ENCODE measurements at regions not wholly inside any gene's neighbourhood (a gene's known extent, or its start where the extent isn't known, plus 50 kb on each side); places are given as distances from the start of the nearest gene placed in this dataset.
"Not testable (repeated sequence)": the region's sequence is repeated elsewhere in the genome, so short reads cannot be mapped to it uniquely, and the experiment has no call there.

GRCh38 chr13:24931450-24932251 lies 164.3 kb upstream of the PABPC3 start:
- DNase-seq, result no peak

DNA sequence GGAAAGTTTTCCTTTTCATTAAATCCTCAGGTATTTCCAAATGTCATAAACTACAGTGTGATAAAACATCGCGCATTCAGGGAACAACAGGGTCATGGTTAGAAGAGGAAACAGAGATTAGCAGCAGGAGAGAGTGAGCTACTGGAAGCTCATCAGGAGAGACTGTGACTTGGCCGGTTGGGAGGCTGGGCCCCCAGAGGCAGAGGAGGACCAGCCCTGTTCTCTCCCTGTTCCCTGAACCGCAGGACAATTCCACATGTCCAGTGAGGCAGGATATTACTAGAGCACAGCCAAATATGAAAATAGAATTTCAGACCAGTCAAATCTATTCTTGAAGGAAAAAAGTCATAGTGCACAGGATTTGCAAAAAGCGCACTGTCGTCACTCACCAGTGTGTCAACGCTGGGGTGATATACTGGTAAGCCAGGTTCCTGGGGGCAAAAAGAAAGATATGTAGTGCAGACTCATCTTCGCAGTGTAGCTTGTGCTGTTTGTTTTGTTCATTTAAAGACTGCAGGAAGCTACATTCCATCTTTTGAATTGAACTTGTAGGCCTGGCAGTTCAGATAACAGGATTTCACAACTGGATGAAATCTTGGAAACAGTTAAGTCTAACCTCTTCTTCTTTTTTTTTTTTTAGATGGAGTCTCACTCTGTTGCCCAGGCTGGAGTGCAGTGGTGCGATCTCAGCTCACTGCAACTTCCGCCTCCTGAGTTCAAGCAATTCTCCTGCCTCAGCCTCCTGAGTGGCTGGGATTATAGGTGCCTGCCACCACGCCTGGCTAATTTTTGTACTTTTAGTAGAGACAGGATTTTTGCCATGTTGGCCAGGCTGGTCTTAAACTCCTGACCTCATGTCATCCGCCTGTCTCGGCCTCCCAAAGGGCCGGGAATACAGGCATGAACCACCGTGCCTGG lies 162.6 kb upstream of the PABPC3 start:
- not testable (repeated sequence) for DNase-seq

DNA sequence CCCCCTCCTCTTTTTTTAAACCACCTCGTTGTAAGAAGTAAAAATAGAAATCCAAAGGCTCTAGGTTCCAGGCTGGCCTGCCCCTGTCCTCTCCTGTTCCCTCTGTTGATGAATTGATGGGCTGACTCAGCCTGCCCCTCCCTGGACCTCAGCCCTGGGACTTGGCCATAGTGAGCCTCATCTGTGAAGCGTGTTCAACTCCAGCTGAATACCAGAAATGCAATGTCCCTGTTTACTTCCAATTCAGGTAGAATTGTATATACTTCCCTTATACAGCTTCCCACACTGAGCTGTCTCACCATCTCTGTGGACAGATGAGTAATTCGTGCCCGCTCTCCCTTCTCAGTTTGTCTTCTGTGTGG lies 161.9 kb upstream of the PABPC3 start:
- not testable (repeated sequence) for DNase-seq

GRCh38 chr13:24938966-24939365 lies 157.0 kb upstream of the PABPC3 start:
- DNase-seq, result no peak

DNA sequence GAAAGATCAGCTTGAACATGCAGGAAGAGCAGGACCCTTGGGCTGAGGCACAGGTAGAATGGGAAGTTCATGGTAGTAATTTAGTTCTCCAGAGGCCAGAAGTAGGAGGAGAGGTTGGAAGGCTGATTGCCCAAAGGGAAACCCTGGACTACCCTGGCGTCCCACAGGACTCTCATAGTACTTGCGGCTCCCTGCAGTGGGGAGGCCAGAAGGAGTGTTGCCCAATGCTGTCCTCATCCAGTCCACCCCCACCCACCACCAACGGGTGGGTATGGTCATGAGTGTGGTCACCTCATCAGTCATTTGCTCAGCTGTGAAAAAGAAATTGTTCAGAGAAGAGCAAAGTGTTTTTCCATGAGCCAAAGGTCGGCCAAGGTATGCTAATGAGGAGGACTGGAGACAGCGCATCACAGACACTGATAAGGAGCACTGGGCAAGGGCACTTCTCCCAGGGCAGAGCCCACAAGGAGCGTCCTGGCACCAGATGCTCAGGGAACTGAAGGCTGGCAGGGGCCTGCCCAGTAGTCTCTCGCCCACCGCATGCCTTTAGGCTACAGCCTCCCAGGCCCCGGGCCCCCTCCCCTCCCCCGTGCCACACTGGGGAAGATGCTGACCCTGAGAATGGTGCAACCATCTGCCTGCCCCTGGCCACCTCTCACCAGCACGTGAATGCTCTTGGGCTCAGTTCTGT lies 154.8 kb upstream of the PABPC3 start:
- not testable (repeated sequence) for DNase-seq

- DNase-seq, result no peak
Observed at GRCh38 chr13:24943136-24943535, 152.8 kb upstream of the PABPC3 start.

GRCh38 chr13:24944073-24944472 lies 151.9 kb upstream of the PABPC3 start:
- DNase-seq, result not testable (repeated sequence)

DNA sequence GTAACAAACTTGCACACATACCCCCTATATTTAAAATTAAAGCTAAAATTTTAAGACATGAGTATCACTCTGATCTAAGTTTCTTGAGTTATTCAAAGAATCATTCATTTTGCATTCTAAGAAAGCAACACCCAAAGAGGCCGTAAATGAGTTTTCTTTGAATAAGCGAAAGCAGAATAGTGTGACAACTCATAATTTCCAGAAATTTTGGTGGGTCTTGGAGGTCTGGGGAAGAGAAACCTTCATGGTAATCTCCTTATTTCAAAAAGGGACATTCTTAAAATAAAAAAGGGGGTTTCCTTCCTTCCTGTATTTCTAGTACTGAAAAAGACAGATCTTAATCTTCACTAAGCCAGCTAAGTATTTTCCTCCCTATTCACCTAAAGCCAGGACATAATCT lies 147.0 kb upstream of the PABPC3 start:
- not testable (repeated sequence) for DNase-seq

DNA sequence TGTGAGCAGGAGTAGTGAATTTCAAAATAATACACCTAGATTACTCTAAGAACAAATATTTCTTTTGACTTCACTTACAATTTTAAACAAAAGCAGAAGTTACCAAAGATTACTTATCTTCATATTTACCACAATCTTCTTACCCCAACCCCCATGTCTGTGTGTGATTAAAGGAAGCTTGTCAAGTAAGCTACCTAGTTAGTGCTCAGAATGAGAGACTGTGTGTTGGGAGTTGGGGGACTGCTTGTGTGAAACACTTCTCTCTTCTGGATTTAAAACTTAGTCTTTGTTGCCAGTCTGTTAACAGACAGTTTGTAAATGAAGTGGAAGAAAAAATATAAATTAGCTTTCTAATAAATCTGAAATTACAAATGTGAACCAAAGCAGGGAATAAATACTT lies 145.3 kb upstream of the PABPC3 start:
- not testable (repeated sequence) for DNase-seq

DNA sequence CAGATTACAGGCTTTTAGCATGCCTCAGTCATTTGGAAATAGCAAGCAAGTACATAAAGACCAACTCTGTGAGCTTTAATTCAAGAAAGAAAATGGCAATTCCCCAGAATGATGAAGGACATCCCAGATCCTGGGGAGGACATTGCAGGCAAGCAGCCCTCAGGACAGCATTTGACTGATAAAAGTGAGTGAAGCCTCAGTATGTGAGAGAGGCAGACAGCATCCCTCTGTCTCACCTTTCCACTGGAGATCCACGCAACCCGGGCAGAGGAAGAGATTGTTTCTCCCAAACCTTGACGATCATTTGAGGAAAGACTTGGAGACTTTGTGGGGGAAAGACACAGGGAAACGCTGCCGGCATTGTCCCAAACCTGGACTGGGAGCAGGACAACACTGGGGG lies 128.0 kb upstream of the PABPC3 start:
- DNase-seq, result not testable (repeated sequence)

DNA sequence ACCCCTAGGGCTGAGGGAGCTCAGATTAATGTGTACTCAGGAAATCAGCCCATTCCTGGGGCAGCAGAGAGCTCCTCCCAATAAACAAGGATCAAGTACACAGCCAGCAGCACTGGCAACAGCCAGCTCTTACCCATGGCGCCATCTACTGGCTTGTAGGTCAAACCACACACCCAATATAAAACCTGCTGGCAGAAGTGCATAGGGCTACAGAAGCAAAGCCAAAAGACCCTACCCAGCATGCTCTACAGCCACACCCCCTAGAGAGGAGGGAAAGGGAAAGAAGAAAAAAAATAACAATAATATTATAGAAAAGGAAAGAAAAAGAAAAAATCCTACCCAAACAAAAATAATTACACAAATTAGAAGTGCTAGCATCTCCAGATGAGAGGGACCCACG lies 127.5 kb upstream of the PABPC3 start:
- DNase-seq, result not testable (repeated sequence)

DNA sequence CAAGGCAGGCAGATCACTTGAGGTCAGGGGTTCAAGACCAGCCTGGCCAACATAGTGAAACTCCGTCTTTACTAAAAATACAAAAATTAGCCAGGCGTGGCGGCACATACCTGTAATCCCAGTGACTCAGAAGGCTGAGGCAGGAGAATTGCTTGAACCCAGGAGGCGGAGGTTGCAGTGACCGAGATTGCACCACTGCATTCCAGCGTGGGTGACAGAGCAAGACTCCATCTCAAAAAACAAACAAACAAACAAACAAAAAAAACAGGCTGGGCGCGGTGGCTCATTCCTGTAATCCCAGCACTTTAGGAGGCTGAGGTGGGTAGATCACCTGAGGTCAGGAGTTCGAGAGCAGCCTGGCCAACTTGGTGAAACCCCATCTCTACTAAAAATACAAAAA lies 122.8 kb upstream of the PABPC3 start:
- DNase-seq, result not testable (repeated sequence)

DNA sequence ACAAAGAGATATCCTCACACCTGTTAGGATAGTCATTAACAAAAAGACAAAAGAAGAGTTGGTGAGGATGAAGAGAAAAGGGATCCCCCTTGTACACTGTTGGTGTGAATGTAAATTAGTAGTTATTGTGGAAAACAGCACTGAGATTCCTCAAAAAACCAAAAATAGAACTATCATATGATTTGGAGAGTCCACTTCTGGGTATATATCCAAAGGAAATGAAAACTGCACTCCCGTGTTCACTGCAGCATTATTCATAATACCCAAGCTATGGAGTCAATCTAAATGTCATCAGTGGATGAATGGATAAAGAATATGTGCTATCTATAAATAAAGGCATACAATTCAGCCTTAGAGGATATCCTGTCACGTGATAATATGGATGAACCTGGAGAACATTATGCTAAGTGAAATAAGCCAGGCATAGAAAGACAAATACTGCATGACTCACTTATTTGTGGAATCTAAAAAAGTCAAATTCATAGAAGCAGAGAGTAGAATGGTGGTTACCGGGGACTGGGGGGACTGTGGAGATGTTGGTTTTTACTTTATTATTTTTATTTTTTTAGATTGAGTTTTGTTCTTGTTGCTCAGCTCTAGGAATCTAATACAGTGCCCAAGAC lies 114.6 kb upstream of the PABPC3 start:
- DNase-seq, result not testable (repeated sequence)

DNA sequence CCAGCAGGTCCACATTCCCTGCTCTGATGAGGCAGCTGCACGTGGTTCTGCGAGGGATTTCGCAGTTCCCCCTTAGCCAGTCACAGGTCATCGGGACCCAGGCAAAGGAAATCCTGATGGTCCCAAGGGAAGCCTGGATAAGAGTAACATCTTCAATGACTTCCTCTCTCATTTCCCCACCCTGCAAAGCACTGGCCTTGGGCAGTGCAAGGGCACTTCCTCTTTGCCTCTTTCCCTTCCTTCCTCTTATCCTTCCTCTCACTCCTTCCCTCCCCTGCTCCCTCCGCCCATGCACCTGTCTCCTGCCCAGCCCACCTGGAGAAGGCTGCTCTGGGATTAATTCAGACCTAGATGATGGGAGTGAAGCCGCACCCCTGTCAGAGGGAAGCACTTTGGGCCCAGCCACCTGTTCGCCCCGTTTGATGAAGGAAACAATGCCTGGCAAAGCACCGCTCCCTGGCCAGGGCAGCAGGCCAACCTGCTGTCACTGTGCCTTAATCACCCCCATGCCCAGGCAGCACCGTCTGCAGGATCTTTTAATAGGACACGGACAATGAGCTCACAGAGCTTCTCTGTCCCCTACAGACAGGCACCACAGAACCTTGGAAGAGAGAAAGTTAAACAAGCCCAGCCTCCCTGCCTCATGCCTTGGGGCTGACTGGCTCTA lies 113.5 kb upstream of the PABPC3 start:
- no peak for DNase-seq

DNA sequence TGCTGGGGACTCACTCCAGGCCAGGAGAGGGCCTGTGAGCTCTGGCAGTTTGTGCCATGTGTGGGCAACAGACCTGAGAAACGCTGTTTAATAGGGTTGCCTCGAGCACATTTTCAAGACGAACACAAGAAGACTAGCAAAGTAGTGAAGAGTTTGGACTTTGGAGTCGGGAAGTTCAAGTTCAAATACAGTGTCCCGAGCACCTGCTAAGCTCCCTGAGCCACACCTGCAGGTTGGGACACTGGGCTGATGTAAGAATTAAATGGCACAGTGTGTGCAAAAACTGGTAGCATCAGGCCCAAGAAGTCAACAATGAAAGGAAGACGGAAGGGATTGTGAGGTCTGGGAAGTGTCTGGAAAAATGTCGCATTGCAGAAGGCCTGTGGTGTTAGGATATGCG lies 112.8 kb upstream of the PABPC3 start:
- no peak for DNase-seq

GRCh38 chr13:24984134-24984533 lies 111.8 kb upstream of the PABPC3 start:
- no peak for DNase-seq

- no peak for DNase-seq
Observed at GRCh38 chr13:24985107-24985506, 110.8 kb upstream of the PABPC3 start.

GRCh38 chr13:24985896-24986295 lies 110.0 kb upstream of the PABPC3 start:
- DNase-seq, result no peak

GRCh38 chr13:24986826-24987225 lies 109.1 kb upstream of the PABPC3 start:
- DNase-seq, result no peak

GRCh38 chr13:24989959-24990358 lies 106.0 kb upstream of the PABPC3 start:
- not testable (repeated sequence) for DNase-seq

- not testable (repeated sequence) for DNase-seq
Observed at GRCh38 chr13:24992946-24993345, 103.0 kb upstream of the PABPC3 start.

- peak; percentile 83 for DNase-seq
Observed at GRCh38 chr13:24995225-24995804, 100.6 kb upstream of the PABPC3 start.

Data from amniotic stem cell (primary cell).